Astrocyte (in vitro differentiated cells and primary cell): ENCODE measurements at regions not wholly inside any gene's neighbourhood (a gene's known extent, or its start where the extent isn't known, plus 50 kb on each side); places are given as distances from the start of the nearest gene placed in this dataset.

Experiments used
- CTCF ChIP-seq: IDR thresholded peaks from 2 replicates; pipeline ENCODE4 v1.5.1; 2011; ENCODE audit warnings: low read depth, mild to moderate bottlenecking, inconsistent platforms, low read length, moderate library complexity; ENCODE audit not compliant: insufficient read depth
- EZH2 ChIP-seq: IDR thresholded peaks from 2 replicates; pipeline ENCODE4 v1.6.1; 2012; ENCODE audit warnings: mild to moderate bottlenecking, low read length, inconsistent platforms; ENCODE audit not compliant: insufficient read depth

GRCh38 chr3:13231781-13232666 lies 158.8 kb upstream of the IQSEC1 start:
- TF ChIP-seq EZH2 (no peak), CTCF (no peak)
